ENCODE measurements at regions not wholly inside any gene's neighbourhood (a gene's known extent, or its start where the extent isn't known, plus 50 kb on each side); places are given as distances from the start of the nearest gene placed in this dataset.

GRCh38 chr2:20526708-20527107, 79.8 kb downstream of the RHOB start:
- Histone ChIP-seq H3K9me3 (ENCODE audit: control insufficient read depth, low read length) (no peaks in the 10 kb centered on the region), H3K27ac (ENCODE audit: low read depth, low read length) (no peak overlapping the region), H3K27me3 (ENCODE audit: control insufficient read depth, insufficient read depth, low read length, poor library complexity, severe bottlenecking) (peaks cover 23% of the 10 kb centered on the region), H3K4me1 (ENCODE audit: control insufficient read depth, insufficient read depth, low read length) (peaks cover 23% of the 10 kb centered on the region), H3K36me3 (ENCODE audit: control insufficient read depth, insufficient read depth, low read length) (no peaks in the 10 kb centered on the region), H3K4me3 (ENCODE audit: low read length) (no peak overlapping the region), H3K9ac (ENCODE audit: extremely low read depth, low read length, poor library complexity, severe bottlenecking) (no peak overlapping the region)
- no peaks in the 10 kb centered on the region for H3K36me3 Mint-ChIP-seq (ENCODE audit: low read depth)
- no peak for DNase-seq
- peaks cover 50% of the 10 kb centered on the region for H3K27me3 Mint-ChIP-seq (ENCODE audit: insufficient read depth)
- H3K27ac Mint-ChIP-seq, result no peak overlapping the region
- no peaks in the 10 kb centered on the region for H3K9me3 Mint-ChIP-seq
- peaks cover 31% of the 10 kb centered on the region for H3K4me1 Mint-ChIP-seq
- no peak for TF ChIP-seq CTCF (conservative IDR thresholded peaks at IDR 0.05)
- 71 to 75% methylated on average over 1 to 5 of the region's 5 CpGs for WGBS, 2 experiments (ENCODE audit: insufficient coverage in 1 of 2, insufficient read length in 1 of 2)
- no peak overlapping the region for H3K4me3 Mint-ChIP-seq

GRCh38 chr2:20528713-20529112, 81.8 kb downstream of the RHOB start:
- peaks cover 48% of the 10 kb centered on the region for H3K4me1 Mint-ChIP-seq
- peaks cover 36% of the 10 kb centered on the region for H3K27me3 Mint-ChIP-seq (ENCODE audit: insufficient read depth)

GRCh38 chr2:20530520-20530919, 83.6 kb downstream of the RHOB start:
- DNase-seq, result no peak
- H3K4me1 ChIP-seq (ENCODE audit: control insufficient read depth, insufficient read depth, low read length), result peaks cover 17% of the 10 kb centered on the region
- 69 to 85% methylated on average over 6 of the region's 6 CpGs for WGBS, 2 experiments (ENCODE audit: insufficient coverage in 1 of 2, insufficient read length in 1 of 2)
- H3K27ac Mint-ChIP-seq, result no peak overlapping the region
- no peak overlapping the region for H3K4me3 Mint-ChIP-seq
- peaks cover 48% of the 10 kb centered on the region for H3K4me1 Mint-ChIP-seq
- H3K36me3 Mint-ChIP-seq (ENCODE audit: low read depth), result no peaks in the 10 kb centered on the region
- no peaks in the 10 kb centered on the region for H3K36me3 ChIP-seq (ENCODE audit: control insufficient read depth, insufficient read depth, low read length)
- H3K27me3 ChIP-seq (ENCODE audit: control insufficient read depth, insufficient read depth, low read length, poor library complexity, severe bottlenecking), result peaks cover 13% of the 10 kb centered on the region
- no peaks in the 10 kb centered on the region for H3K9me3 Mint-ChIP-seq
- no peaks in the 10 kb centered on the region for H3K9me3 ChIP-seq (ENCODE audit: control insufficient read depth, low read length)
- H3K27me3 Mint-ChIP-seq (ENCODE audit: insufficient read depth), result peaks cover 35% of the 10 kb centered on the region
- TF ChIP-seq CTCF (conservative IDR thresholded peaks at IDR 0.05), result no peak
- H3K27ac ChIP-seq (ENCODE audit: low read depth, low read length), result no peak overlapping the region
- no peak overlapping the region for H3K9ac ChIP-seq (ENCODE audit: extremely low read depth, low read length, poor library complexity, severe bottlenecking)
- H3K4me3 ChIP-seq (ENCODE audit: low read length), result no peak overlapping the region

More at GRCh38 chr2:20528713-20529112, 81.8 kb downstream of the RHOB start:
- no peak for DNase-seq
- H3K4me3 Mint-ChIP-seq, result no peak overlapping the region
- no peak overlapping the region for H3K4me3 ChIP-seq (ENCODE audit: low read length)
- no peaks in the 10 kb centered on the region for H3K9me3 Mint-ChIP-seq
- no peak for TF ChIP-seq CTCF (conservative IDR thresholded peaks at IDR 0.05)
- no peaks in the 10 kb centered on the region for H3K9me3 ChIP-seq (ENCODE audit: control insufficient read depth, low read length)
- H3K27ac ChIP-seq (ENCODE audit: low read depth, low read length), result no peak overlapping the region
- H3K27ac Mint-ChIP-seq, result no peak overlapping the region
- peaks cover 15% of the 10 kb centered on the region for H3K27me3 ChIP-seq (ENCODE audit: control insufficient read depth, insufficient read depth, low read length, poor library complexity, severe bottlenecking)
- H3K36me3 Mint-ChIP-seq (ENCODE audit: low read depth), result no peaks in the 10 kb centered on the region
- 90 to 100% methylated on average over 1 to 2 of the region's 2 CpGs for WGBS, 2 experiments (ENCODE audit: insufficient coverage in 1 of 2, insufficient read length in 1 of 2)
- H3K36me3 ChIP-seq (ENCODE audit: control insufficient read depth, insufficient read depth, low read length), result no peaks in the 10 kb centered on the region
- peaks cover 23% of the 10 kb centered on the region for H3K4me1 ChIP-seq (ENCODE audit: control insufficient read depth, insufficient read depth, low read length)
- H3K9ac ChIP-seq (ENCODE audit: extremely low read depth, low read length, poor library complexity, severe bottlenecking), result no peak overlapping the region

Data from endodermal cell (in vitro differentiated cells).